ENCODE measurements at regions not wholly inside any gene's neighbourhood (a gene's known extent, or its start where the extent isn't known, plus 50 kb on each side); places are given as distances from the start of the nearest gene placed in this dataset.

- DNase-seq, result no peak
Observed at GRCh38 chr2:150612957-150613710, 125.7 kb upstream of the RND3 start.

GRCh38 chr2:150610670-150611279 is 123.3 kb upstream of the RND3 start:
- no peak for DNase-seq

GRCh38 chr2:150609831-150610582 is 122.5 kb upstream of the RND3 start:
- no peak for DNase-seq

DNA sequence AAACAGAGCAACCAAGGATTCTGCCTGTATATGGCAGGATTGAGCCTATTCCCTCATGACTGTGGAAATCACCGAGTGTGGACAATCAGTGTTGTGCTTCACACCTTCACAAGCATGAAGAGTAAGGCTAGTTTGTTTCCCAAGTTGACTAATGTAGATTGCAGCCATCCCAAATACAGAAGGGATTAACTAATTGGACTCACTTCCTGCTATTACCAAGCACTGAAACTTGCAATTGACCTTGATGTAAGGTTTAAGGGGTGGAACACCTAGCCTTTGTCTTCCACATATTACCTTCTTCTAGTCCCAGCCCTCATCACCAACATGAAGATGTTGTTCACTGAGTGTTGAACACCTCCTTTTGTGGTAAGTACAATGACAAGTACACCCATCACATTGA is 120.9 kb upstream of the RND3 start:
- DNase-seq, result no peak

DNA sequence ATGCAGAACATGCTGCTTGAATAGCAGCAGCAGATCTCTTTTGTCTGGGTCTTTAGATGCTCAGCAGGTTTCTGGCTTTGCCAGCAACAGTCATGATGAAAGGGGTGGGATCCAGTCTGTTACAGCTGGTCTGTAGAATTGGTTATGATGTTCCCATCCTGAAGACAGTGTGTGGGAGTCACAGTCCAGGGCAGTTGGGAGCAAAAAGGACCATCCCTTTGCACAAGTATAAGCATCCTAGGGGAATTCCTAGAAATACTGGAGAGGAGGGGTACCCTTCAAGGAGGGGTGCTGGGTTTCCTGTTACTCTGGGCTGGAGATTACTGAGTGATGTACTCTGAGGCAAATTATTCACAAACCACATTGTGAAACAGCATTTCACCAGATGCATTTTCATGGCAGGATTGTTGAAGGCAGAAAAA is 119.9 kb upstream of the RND3 start:
- DNase-seq, result no peak

GRCh38 chr2:150606380-150607060 is 119.1 kb upstream of the RND3 start:
- no peak for DNase-seq

- no peak for DNase-seq
Observed at GRCh38 chr2:150605664-150606063, 118.2 kb upstream of the RND3 start.

DNA sequence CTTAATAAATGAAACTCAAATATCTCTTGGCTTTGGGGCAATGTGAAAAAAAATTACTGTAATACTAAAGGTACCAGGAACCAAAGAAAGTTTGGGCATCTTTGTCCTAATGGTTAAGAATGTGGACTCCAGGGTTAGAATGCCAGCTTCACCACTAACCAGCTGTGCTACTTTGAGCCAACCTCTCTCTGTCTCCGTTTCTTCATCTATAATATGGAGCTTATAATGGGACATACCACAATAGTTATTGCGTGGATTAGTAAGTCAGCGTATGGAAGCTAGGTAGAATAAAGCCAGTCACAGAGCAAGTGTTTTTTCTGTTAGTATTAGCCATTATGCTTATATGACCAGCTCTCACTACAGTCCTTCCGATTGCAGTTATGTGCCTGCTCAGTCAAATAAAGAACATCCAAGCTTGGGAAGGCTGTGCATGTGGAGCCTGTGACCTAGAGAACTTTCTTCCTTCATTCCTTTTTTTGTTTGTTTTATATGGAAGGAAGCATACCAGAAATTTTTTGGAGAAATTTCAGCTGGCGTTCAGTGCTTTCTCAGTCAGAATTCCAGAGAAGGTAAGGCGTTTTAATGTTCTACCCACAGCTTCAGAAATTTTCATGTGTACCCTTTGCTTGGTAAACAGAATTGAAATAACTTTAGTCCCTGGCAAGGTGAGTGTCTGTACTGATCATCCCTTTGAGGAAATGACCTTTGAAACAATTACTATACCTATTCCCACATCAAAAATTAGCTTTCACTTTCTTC is 114.0 kb upstream of the RND3 start:
- DNase-seq, result no peak

DNA sequence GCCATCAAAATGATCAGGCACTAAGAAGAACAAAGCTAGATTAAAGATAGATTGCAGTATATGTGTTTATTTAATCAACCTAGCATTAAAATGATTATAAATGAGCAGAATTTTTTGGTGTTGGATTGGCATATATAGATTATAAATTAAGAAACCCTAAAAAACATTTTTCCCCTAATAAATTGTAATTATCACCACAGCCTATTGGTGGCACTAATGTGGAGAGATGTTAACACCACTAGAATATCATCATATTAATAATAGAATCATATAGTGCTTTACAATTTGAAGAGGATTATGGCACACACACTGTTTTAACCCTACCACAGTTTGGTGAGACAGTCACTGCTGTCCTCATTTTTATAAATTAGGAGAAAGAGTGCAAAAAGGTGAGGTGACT is 112.4 kb upstream of the RND3 start:
- no peak for DNase-seq

GRCh38 chr2:150598383-150598782 is 110.9 kb upstream of the RND3 start:
- DNase-seq, result no peak

DNA sequence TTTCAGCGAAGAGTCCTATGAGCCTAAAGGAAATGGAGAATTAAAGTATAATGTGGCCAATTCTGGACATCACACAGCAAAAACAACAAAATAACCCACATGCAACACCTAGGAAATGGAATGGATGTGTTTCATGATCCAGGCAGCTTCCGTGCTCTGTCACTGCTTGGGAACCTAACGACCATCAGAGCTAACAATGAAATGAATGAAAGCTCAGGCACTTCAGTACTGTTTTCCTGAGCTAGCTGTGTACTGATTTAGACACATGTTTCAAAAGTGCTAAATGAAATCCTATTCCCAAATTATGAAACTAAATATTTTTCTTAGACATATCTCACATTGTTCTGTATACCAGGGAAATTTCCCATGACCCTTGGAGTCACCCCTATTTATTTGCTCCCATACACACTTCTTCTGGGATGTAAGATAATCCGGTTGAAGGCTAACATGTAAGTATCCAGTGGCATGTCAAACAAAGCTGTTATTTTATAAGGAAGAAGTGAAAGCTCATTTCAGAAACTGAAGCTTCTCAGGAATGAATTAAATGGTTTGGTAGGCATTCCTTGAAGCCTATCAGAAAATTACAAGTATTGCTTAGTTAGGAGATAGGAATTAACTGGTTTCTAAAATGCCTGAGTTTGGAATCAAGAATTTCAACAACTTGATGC is 108.5 kb upstream of the RND3 start:
- no peak for DNase-seq

DNA sequence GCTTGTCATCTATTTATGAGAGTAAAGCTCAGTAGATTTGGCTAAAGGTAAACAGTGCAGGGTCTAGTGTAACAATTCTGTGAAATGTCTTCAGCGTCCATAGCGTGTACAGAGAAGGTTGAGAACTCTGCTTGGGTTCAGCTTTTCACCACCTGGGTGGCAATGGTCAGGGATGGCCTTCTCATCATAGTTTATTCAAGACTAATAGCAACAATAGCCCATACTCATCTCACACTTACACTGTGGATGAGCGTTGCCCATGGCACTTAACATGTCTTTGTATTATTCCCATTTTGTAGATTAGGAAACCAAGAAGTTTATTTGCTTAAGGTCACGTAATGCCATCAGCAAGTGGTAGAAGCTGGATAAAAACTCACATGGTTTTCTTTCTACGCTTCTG is 106.8 kb upstream of the RND3 start:
- DNase-seq, result no peak

DNA sequence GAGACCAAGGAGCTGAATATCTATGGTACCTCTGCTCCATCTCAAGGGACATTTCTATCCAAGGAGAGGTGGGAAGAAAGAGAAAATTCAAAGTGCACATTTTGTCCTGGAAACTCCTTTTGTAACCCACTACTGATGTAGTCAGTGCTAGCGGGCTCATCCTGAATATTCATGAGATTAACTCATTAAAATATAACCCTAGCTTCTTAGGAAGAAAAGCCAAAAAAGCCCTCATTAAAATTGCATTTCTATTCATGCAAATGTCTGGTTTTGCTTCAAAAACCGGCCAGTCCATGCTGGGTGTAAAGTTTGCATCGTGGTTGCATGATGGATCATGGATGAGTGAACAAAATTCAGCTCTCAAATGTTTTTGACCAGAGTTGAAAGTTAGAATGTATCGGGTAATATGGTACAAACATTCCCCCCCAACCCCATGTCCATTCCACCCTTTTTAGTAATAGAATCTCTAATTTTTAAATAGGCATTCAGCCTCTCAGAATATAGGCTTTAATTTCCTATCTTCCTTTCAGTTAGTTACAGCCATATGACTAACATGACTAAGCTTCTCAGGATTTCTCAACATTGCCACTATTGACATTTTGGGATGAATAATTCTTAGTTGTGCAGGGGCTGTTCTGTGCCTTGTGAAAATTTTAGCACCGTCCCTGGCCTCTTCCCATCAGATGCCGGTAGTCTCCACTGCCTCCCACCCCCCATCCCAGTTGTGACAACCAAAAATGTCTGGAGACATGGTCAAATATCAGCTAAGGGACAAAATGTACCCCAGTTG is 104.2 kb upstream of the RND3 start:
- no peak for DNase-seq

- no peak for DNase-seq
Observed at GRCh38 chr2:150589681-150590080, 102.2 kb upstream of the RND3 start.

- DNase-seq, result no peak
Observed at GRCh38 chr2:150588506-150588870, 101.0 kb upstream of the RND3 start.

- DNase-seq, result peak; percentile 69
Observed at GRCh38 chr2:150587547-150588505, 100.4 kb upstream of the RND3 start.

DNA sequence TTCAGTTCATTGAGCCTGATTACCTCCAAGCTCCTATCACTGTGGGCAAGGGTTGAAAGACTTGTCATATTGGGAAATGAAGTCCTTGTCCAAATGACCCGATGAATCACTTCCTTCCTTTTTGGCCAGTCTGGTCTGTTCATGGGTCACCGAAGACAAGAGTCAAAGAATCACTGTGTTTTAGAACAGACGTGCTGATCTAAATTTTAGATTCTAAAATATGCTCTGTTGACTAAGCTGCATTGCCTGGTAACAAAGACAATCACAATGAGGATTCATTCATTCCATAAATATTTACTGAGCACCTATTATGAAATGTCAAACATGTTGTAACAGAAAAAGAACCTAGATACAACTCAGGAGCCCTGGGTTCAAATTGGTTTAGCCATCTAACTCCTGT is 99.4 kb upstream of the RND3 start:
- DNase-seq, result no peak

GRCh38 chr2:150585221-150585971 is 97.9 kb upstream of the RND3 start:
- DNase-seq, result no peak

DNA sequence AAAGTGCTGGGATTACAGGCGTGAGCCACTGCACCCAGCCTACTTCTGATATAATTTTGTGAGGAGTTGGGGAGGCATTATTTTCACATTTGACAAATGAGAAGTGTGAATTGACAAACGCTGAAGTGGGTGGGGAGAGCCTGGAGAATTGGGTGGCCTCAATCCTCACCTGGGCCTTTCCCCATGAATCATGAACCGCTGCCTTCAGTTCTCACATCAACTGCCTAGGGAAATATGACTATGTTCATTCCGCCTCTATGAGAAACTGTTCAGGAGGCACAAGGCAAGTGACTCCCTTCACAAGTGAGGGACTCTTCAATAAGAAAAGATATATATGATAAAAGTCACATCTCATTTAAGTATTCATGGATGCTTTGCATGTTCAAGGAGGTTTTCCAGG is 96.6 kb upstream of the RND3 start:
- DNase-seq, result no peak

Data from tongue (tissue), 1 donor.